ENCODE measurements at regions not wholly inside any gene's neighbourhood (a gene's known extent, or its start where the extent isn't known, plus 50 kb on each side); places are given as distances from the start of the nearest gene placed in this dataset.

- no peak overlapping the region for H2AFZ ChIP-seq (ENCODE audit: low read length)
- no TSS peak for BruUV-seq (replicated peaks)
- H3K4me1 ChIP-seq (ENCODE audit: insufficient read depth, low read length, poor library complexity, severe bottlenecking): no peaks in the 10 kb centered on the region
- no peak for TF ChIP-seq EZH2phosphoT487 (IDR thresholded peaks at IDR 0.05; ENCODE audit: borderline replicate concordance, low read depth, low read length)
- TF ChIP-seq, protein P1, sequence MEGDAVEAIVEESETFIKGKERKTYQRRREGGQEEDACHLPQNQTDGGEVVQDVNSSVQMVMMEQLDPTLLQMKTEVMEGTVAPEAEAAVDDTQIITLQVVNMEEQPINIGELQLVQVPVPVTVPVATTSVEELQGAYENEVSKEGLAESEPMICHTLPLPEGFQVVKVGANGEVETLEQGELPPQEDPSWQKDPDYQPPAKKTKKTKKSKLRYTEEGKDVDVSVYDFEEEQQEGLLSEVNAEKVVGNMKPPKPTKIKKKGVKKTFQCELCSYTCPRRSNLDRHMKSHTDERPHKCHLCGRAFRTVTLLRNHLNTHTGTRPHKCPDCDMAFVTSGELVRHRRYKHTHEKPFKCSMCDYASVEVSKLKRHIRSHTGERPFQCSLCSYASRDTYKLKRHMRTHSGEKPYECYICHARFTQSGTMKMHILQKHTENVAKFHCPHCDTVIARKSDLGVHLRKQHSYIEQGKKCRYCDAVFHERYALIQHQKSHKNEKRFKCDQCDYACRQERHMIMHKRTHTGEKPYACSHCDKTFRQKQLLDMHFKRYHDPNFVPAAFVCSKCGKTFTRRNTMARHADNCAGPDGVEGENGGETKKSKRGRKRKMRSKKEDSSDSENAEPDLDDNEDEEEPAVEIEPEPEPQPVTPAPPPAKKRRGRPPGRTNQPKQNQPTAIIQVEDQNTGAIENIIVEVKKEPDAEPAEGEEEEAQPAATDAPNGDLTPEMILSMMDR (conservative IDR thresholded peaks at IDR 0.05; ENCODE audit: low read length): no peak
- H3K9me3 ChIP-seq (ENCODE audit: low read length): no peaks in the 10 kb centered on the region
- H4K20me1 ChIP-seq (ENCODE audit: insufficient read depth, low read length): no peaks in the 10 kb centered on the region
- no peak overlapping the region for H3K27ac ChIP-seq (ENCODE audit: low read depth, low read length, poor library complexity, severe bottlenecking)
- CTCF ChIA-PET (ENCODE audit: unreplicated experiment): interaction anchor here (0.6 kb wide), 2 partner anchors 366 to 874 kb away, joined by 3 read pairs; no protein-coding TSS in a partner anchor
- POLR2A ChIA-PET: interaction anchor here (0.6 kb wide), 2 partner anchors 85 to 1439 kb away, joined by 3 read pairs; no protein-coding TSS in a partner anchor
- no peak for DNase-seq (ENCODE audit: low spot score)
- H3K4me3 ChIP-seq (ENCODE audit: low read depth, low read length, poor library complexity, severe bottlenecking): no peak overlapping the region
- intact Hi-C loops (cut with micrococcal nuclease; ENCODE audit: unreplicated experiment): no loop called here
- no peaks in the 10 kb centered on the region for H3K9me2 ChIP-seq (ENCODE audit: insufficient read depth, low read length)
- H3K36me3 ChIP-seq (ENCODE audit: insufficient read depth, low read length): no peaks in the 10 kb centered on the region
- no peak overlapping the region for H3K4me2 ChIP-seq (ENCODE audit: low read length)
- no peaks in the 10 kb centered on the region for H3K79me2 ChIP-seq (ENCODE audit: insufficient read depth, low read depth, low read length)
Measured at GRCh38 chr2:238696786-238697185, 151.1 kb upstream of the TWIST2 start.

DNA sequence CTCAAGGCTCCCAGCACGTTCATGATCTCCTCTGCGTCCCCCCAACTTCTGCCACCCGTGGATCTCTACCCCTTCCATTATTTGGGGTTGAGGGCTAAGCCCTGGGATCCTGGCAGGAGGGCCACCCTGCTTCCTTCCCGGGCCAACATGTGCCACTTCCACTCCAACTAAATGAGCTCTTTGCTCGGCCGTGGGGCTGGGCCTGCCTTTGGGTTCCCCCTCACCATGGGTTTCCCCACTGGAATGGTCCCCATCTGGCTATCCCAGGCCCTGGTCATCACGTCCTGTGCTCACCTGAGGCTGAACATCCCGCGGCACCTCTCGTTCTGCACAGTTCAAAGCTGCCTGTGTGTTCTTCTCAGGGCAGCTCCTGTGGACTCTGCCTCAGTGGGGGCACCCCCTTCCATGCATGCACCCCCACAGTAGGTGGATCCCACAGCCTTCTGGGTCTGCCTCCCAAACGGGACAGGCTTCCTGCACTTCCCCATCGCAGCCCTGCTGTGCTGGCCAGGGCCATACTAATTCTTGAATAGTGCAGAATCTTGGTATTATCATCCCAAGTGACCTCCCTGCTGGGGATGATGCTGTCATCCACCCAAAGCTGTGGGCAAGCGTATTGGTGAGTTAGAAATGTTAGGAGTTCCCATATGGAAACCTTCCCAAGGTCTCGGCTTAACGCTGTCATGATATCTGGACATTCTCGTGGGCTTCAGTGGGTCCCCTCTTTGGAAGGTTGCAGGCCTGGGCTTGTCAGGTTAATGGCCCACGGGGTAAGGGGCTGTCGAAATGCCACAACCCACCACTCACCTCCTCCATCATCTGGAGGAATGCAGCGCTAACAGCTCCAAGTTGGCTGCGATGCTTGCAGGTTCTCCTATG, 150.5 kb upstream of the TWIST2 start:
- H3K27ac ChIP-seq (ENCODE audit: low read depth, low read length, poor library complexity, severe bottlenecking): no peak overlapping the region
- H3K4me1 ChIP-seq (ENCODE audit: insufficient read depth, low read length, poor library complexity, severe bottlenecking): no peaks in the 10 kb centered on the region
- ChIA-PET CTCF (ENCODE audit: unreplicated experiment) (no interaction called here), POLR2A (no interaction called here)
- no peak overlapping the region for H3K4me3 ChIP-seq (ENCODE audit: low read depth, low read length, poor library complexity, severe bottlenecking)
- no peak overlapping the region for H3K4me2 ChIP-seq (ENCODE audit: low read length)
- no peak overlapping the region for H2AFZ ChIP-seq (ENCODE audit: low read length)
- no peaks in the 10 kb centered on the region for H3K9me3 ChIP-seq (ENCODE audit: low read length)
- BruUV-seq (replicated peaks): no TSS peak
- H3K9me2 ChIP-seq (ENCODE audit: insufficient read depth, low read length): no peaks in the 10 kb centered on the region
- no peak for TF ChIP-seq EZH2phosphoT487 (IDR thresholded peaks at IDR 0.05; ENCODE audit: borderline replicate concordance, low read depth, low read length)
- TF ChIP-seq, protein P1 (conservative IDR thresholded peaks at IDR 0.05; ENCODE audit: low read length): no peak
- intact Hi-C loops (cut with micrococcal nuclease; ENCODE audit: unreplicated experiment): no loop called here
- DNase-seq (ENCODE audit: low spot score): no peak
- no peaks in the 10 kb centered on the region for H4K20me1 ChIP-seq (ENCODE audit: insufficient read depth, low read length)
- no peaks in the 10 kb centered on the region for H3K79me2 ChIP-seq (ENCODE audit: insufficient read depth, low read depth, low read length)
- H3K36me3 ChIP-seq (ENCODE audit: insufficient read depth, low read length): no peaks in the 10 kb centered on the region

GRCh38 chr2:238698072-238698352, 149.9 kb upstream of the TWIST2 start:
- Histone ChIP-seq H3K4me3 (ENCODE audit: low read depth, low read length, poor library complexity, severe bottlenecking) (no peak overlapping the region), H2AFZ (ENCODE audit: low read length) (no peak overlapping the region), H3K27ac (ENCODE audit: low read depth, low read length, poor library complexity, severe bottlenecking) (no peak overlapping the region), H4K20me1 (ENCODE audit: insufficient read depth, low read length) (no peaks in the 10 kb centered on the region), H3K4me1 (ENCODE audit: insufficient read depth, low read length, poor library complexity, severe bottlenecking) (no peaks in the 10 kb centered on the region), H3K4me2 (ENCODE audit: low read length) (no peak overlapping the region), H3K36me3 (ENCODE audit: insufficient read depth, low read length) (no peaks in the 10 kb centered on the region), H3K9me3 (ENCODE audit: low read length) (no peaks in the 10 kb centered on the region), H3K9me2 (ENCODE audit: insufficient read depth, low read length) (no peaks in the 10 kb centered on the region), H3K79me2 (ENCODE audit: insufficient read depth, low read depth, low read length) (no peaks in the 10 kb centered on the region)
- no peak for DNase-seq (ENCODE audit: low spot score)
- TF ChIP-seq EZH2phosphoT487 (IDR thresholded peaks at IDR 0.05; ENCODE audit: borderline replicate concordance, low read depth, low read length): no peak
- TF ChIP-seq, protein P1 (conservative IDR thresholded peaks at IDR 0.05; ENCODE audit: low read length): no peak
- POLR2A ChIA-PET: no interaction called here
- intact Hi-C loops (cut with micrococcal nuclease; ENCODE audit: unreplicated experiment): no loop called here
- BruUV-seq (replicated peaks): no TSS peak
- CTCF ChIA-PET (ENCODE audit: unreplicated experiment): no interaction called here

Measured in OCI-LY7 (cell line).